GM08714 (cell line): ENCODE measurements at regions not wholly inside any gene's neighbourhood (a gene's known extent, or its start where the extent isn't known, plus 50 kb on each side); places are given as distances from the start of the nearest gene placed in this dataset.

Experiments
- H3K4me3 ChIP-seq: fragments of 200-500 bp; sonication (Bioruptor generic); 2 replicates; pipeline ENCODE4 v1.5.1; 2014; ENCODE audit warnings: mild to moderate bottlenecking, low read length, inconsistent platforms
- ZNF274 ChIP-seq: IDR thresholded peaks from 2 replicates; pipeline ENCODE4 v1.6.1; 2012; ENCODE audit warnings: mild to moderate bottlenecking, low read depth, low read length

DNA sequence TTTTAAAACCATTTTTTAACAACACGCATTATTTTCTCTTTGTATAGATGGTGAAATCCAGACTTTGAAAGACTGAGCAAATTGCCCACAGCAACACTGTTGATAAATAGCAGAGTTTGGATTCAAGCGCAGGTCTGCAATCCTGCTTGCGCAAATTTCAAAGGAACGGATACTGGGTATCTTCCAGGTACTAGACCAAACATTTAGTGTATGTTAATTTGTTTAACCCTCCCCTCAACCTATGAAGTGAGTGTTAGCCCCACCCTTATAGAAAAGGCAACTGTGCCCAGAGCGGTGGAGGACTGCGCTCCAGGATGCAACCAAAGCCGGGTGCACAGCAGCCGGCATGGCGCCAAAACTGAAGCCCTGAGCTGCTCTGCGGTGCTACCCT is 103.8 kb downstream of the CPN2 start:
- H3K4me3 ChIP-seq = no peak overlapping the region
- no peak for TF ChIP-seq ZNF274

DNA sequence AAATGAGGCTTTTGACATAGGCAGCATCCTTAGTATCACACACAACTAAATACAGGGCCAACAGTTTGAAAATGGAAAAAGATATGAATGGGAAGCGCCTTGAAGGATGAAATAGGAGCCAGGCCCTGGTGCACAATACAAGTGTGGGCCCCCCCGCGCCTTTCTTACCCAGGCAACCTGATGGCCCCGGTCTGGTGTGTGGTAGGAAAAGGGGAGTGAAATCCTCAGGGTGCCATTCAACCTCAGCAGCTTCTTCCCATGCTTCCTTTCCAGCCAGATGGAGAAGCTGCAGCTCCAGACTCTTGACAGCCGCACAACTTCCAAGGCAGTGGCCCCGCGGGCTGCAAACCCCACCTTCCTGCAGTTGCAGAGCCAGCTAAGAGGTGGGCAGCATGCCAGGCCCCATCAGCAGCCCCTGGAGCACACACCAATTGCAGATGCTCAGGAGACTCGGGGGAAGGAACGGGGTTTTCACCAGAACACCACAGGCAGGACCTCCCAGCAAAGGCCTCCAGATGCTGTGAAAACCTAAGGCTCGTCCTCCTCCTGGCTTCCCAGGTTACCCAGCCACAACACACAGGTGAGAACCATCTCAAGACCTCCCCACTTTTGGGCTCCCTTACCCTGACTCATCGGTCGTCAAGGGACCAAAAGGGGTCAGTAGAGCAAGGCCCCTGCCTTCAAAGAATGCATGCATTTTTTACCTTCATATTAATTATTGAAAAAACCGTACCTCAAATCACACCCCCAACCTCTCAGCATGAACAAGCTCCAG is 101.6 kb downstream of the CPN2 start:
- TF ChIP-seq ZNF274 = no peak
- no peak overlapping the region for H3K4me3 ChIP-seq

DNA sequence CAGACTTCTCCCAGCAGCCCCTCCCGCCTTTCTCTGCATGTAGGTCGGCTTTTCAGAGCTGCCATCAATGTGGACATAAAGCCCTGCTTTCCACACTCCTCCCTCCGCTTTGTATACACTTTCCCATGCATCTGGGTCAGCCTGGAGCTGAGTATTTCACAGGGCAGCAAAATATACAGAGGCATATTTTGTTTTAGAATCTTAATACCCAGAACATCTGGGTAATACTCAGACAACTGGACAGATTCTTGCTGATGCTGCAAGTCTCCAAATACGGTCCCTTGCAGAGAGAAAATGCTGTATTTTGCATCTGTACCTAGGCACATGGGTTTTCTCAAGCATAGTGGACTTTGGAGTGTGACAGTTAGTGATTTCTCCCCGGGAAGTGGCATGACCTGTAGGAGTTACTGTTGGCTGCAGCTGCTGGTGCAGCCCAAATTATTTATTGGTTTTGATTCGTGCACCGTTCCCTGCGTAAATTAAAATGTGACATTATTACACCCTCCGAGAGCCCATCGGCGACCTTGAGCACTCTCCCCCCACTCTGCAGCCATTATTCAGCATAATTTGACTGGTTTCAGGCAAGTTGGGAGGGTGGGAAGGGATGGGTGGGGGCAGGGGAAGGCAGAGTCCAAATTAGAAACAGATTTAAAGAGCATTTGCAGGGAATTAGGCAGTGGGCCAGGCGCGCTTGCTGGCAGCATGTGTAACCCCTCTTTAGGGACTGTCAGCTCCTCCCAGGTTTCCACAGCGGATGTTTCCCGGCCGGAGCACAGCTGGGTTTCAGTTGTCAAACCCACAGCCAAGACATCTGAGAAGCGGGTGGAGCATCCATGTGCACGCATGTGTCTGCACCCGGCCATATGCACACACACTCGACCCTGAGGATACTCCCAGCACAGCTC is 100.8 kb downstream of the CPN2 start:
- no peak for TF ChIP-seq ZNF274
- H3K4me3 ChIP-seq = no peak overlapping the region

DNA sequence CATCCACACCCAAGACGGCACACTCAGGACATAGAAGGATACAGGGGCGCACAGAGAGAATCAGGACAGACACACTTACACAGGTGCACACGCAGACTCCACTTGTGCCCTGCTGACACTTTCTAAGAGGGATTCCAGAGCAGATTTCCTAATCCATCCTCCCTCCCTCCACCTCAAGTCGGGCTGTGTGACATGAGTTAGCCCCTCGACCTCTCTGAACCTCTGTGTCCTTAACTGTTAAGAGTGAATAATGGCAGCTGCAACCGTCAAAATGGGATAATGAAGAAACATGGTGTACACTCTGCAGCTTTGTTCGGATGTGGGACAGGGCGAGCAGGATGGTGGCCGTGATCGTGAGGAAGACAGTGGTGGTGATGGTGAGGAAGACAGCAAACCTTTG is 100.1 kb downstream of the CPN2 start:
- TF ChIP-seq ZNF274 = no peak
- no peak overlapping the region for H3K4me3 ChIP-seq

DNA sequence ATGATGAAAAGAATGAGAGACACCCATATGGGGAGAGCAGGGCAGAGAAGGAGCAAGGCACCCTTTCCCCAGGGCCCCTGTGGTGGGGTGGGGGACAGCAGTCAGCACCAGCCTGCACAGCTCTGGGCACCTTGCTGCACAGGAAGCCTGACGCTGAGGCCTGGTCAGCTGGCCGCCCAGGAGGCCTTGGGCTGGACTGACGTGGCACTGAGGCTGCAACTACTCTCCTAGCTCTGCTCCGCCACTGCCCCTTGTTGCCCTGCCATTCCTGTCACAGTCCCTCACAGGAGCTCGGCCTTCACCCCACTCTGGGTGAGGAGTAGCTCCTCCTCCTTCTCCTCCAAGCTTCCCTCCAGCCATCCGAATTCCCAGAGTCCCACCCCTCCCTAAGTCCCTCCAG is 99.7 kb downstream of the CPN2 start:
- no peak overlapping the region for H3K4me3 ChIP-seq
- TF ChIP-seq ZNF274 = no peak

DNA sequence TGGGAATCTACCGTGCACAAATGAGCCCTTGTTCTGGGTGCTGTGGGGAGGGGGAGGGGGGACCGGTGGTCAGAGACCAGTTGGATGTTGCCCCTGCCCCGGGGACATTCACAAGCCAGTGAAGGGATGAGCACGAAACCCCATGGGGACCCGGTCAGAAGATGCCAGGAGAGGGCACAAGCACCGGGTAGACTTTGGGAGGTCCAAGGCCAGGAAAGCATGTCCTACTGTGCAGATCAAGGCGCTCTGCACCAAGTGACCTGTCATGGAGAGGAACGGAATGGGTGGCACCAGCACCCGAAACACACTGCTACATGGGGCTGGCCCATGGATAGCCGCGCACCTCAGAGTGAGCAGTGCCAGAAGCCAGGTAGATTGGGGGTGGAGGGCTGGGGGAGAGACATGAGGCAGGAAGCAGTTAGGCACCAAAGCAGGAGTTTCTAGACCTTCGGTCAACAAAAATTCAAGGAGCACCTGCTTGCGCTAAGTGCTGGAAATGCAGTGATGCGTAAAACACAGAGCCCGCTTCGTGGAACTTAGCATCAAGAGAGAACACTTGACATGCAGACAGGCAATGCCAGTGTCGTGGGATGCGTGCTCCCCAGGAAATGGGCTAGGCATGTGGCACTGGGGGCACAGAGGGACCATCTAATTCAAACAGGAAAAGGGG is 99.1 kb downstream of the CPN2 start:
- H3K4me3 ChIP-seq = no peak overlapping the region
- TF ChIP-seq ZNF274 = no peak

DNA sequence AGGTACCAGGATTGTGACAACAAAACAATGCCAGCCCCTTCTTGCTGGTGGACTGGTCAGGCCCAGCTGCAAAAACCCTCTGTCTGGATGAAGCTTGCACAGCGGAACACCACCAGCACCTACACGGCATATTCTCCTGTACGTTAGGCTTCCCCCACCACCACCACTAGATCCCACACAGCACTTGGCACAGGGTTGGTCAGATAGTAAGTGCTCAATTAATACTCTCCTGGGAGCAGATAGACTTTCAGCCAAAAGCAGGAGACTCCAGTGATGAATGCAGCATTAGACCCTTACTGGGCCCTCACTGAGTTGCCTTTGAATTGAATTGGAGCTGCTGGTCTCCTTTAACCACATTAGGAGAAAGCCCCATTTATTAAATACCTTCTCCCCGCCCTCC is 97.9 kb downstream of the CPN2 start:
- no peak overlapping the region for H3K4me3 ChIP-seq
- TF ChIP-seq ZNF274 = no peak

DNA sequence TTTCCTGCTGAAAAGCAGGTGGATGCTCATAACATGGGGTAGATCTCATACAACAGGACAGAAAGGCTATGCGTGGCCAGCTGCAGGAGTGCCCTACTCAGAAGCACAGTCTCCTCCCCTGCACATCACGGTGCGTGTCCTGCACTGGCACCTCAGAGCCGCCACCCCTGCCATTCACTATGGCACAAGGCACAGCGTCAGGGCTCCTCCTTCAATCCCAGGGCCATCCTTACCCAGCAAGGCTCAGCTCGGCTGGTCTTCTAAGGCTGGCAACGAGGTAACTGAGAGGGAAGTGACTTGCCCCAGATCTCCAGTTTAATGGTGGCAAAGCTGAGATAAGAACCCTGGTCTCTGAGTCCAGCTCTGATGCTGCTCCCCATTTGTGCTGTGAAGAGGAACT is 97.1 kb downstream of the CPN2 start:
- no peak for TF ChIP-seq ZNF274

DNA sequence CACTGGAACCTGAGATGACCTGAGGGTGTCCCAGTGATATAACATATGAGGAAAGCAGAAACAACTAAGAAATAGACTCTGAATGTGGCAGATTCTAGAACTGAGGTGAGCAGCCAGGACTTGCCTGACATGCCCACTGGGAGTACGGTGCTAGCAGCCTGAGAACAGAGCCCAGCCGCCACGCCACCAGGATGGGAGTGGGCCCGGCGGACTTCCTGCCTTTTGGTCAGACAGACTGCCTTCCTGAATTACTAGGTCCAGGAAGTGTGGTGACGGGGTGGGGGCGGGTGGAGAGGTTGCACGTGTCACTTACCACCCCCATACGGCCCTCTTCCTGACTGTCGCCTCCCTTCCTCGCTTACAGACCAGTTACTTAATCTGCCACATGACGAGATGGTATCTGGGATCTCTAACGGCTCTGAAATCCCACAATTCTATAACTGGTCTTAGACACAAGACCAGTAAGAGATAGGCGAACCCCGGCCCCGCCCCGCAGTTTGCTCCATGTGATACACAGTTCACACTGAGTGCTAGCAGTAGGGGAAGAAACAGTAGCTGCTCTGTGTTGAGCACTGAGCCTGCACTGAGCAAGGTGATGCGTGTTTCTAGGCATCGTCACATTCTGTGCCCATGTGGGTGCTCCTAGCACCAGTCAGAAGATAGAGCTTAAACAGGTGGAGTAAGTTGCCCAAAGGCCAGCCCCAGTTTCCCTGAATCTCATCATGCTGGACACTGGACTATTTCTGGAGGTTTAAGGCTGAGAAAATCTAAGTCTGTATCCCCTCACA is 95.7 kb downstream of the CPN2 start:
- no peak overlapping the region; the same call in 1 of the 2 replicates for H3K4me3 ChIP-seq

More for the DNA sequence above, 97.1 kb downstream of the CPN2 start:
- H3K4me3 ChIP-seq = no peak overlapping the region

DNA sequence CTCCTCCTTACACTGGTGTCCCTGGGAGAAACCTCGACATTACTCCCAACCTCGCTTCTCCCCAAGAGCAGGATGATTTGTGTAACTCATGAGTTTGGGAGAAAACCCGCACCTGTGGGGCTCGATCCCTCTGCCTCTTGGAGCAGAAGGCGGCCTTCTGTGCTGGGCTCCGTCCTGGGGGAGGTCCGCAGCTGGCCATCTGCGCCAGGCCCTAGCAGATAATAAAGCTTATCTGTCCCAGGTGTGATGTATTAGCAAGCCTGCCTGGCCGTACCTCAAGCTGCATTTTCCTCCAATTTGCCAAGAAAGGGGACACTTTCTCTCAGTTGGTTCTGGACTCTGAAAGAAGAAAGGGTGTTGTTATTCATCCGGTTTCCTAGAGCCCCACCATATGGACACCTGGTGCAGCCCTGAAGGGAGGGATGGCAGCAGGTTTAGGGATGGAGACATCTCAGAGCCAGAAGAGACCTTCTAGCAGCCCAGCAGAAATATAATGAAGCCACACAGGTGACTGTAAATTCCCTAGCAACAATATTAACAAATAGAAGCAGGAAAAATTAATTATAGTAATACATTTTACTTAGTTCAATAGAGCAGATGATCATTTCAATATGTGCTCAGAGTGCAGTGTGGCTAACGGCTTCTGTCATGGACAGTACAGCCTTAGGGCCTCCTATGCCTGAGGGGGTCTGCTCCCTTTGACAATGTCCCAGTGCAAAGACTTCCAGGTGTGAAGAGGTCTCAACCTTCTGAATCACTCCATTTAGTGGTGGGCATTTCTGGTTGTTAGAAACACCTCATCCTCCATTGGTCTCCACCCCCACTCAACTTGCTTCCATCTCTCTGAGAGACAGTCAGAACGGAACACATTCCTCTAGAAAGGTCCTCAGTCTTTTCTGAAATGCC is 94.8 kb downstream of the CPN2 start:
- no peak overlapping the region for H3K4me3 ChIP-seq

More for the DNA sequence above, 95.7 kb downstream of the CPN2 start:
- TF ChIP-seq ZNF274 = no peak

DNA sequence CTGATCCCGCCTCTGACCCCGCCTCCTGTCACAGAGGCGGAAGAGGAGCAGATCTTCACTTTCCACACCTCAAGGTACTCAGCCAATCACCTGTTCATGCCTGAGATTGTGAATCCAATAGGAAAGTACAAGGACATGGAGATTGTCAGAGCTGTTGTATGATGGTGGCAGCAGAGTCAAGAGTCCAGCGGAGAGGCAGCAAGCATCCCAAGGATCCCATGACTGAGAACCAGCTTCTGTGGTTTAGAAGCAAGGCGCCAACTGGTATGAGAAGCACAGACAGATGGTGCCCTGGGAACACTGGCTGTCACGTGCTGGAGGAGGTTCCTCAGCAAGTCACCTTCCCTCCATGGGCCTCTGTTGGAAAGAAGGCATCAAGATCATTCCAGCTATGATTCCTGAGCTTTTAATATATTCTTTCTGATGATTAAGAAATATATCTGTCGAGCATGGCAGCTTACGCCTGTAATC is 93.9 kb downstream of the CPN2 start:
- no peak for TF ChIP-seq ZNF274
- no peak overlapping the region for H3K4me3 ChIP-seq

More for the DNA sequence above, 94.8 kb downstream of the CPN2 start:
- no peak for TF ChIP-seq ZNF274

DNA sequence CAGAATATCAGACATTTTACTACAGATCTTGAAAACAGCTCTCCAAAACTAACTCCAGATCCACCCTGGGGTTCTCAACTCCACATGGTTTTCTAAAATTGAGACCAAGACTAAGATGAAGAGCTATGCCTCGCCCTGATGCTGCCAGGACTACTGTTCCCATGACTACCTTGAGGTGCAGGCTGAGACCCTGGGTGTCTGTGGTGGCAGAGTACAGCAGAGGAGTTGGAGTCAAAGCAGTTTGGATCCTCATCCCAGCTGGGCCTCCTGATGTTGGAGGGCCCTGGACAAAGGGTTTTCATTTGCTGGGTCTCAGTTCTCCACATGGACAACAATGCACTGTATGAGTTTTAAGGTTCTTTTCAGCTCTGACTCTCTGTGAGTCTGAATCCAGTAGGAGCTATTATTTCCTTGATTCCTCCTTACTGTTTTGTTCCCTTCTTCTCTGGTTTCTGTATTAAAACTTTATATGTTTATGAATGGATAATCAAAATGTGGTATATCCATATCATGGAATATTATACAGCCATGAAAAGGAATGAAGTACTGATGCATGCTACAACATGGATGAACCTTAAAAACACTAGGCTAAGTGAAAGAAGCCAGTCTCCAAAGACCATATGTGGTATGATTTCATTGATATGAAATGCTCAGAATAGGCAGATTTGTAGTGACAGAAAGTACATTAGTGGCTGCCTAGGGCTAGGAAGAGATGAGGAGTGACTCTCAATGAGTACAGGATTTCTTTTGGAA is 93.0 kb downstream of the CPN2 start:
- H3K4me3 ChIP-seq = no peak overlapping the region
- no peak for TF ChIP-seq ZNF274
